Astrocyte (in vitro differentiated cells and primary cell): ENCODE measurements at regions not wholly inside any gene's neighbourhood (a gene's known extent, or its start where the extent isn't known, plus 50 kb on each side); places are given as distances from the start of the nearest gene placed in this dataset.

Experiments
- DNase-seq: peaks from one replicate; pipeline ENCODE4 v3.0.0-alpha.2; 2010; ENCODE audit warnings: low read depth
- FAIRE-seq: peaks from 2 replicates; lab custom pipeline; 2011; peaks lifted over from hg19 to GRCh38; lab: Jason Lieb, UNC
- H2AFZ ChIP-seq: 2 replicates; pipeline ENCODE4 v1.6.0; 2012; ENCODE audit warnings: low read depth, low read length, inconsistent platforms
- H3K27ac ChIP-seq: 2 replicates; pipeline ENCODE4 v1.5.1; 2011; ENCODE audit warnings: low read depth, low read length, inconsistent platforms
- H3K27me3 ChIP-seq: 2 replicates; pipeline ENCODE4 v1.6.0; 2011; ENCODE audit warnings: low read length, inconsistent platforms; ENCODE audit not compliant: insufficient read depth
- H3K36me3 ChIP-seq: 2 replicates; pipeline ENCODE4 v1.5.1; 2011; ENCODE audit warnings: low read length, inconsistent platforms; ENCODE audit not compliant: insufficient read depth
- H3K4me1 ChIP-seq: 2 replicates; pipeline ENCODE4 v1.5.1; 2011; ENCODE audit warnings: low read length, inconsistent platforms; ENCODE audit not compliant: insufficient read depth
- H3K4me2 ChIP-seq: 2 replicates; pipeline ENCODE4 v1.6.0; 2012; ENCODE audit warnings: low read length, inconsistent platforms
- H3K4me3 ChIP-seq: 2 replicates; pipeline ENCODE4 v1.5.1; 2011; ENCODE audit warnings: low read depth, mild to moderate bottlenecking, low read length, inconsistent platforms; ENCODE audit not compliant: insufficient read depth
- H3K79me2 ChIP-seq: 2 replicates; pipeline ENCODE4 v1.6.0; 2012; ENCODE audit warnings: mild to moderate bottlenecking, low read length, inconsistent platforms; ENCODE audit not compliant: insufficient read depth
- H3K9ac ChIP-seq: 2 replicates; pipeline ENCODE4 v1.6.0; 2012; ENCODE audit warnings: mild to moderate bottlenecking, low read length, inconsistent platforms
- H3K9me3 ChIP-seq: 2 replicates; pipeline ENCODE4 v1.5.1; 2012; ENCODE audit warnings: low read depth, mild to moderate bottlenecking, low read length, inconsistent platforms; ENCODE audit not compliant: insufficient read depth
- H4K20me1 ChIP-seq: 2 replicates; pipeline ENCODE4 v1.6.0; 2012; ENCODE audit warnings: low read length, inconsistent platforms; ENCODE audit not compliant: insufficient read depth
- H3K27ac Mint-ChIP-seq: one replicate; pipeline ENCODE4 v1.8.0; 2021; ENCODE audit warnings: mild to moderate bottlenecking, mixed read lengths; ENCODE audit not compliant: unreplicated experiment
- H3K27me3 Mint-ChIP-seq: one replicate; pipeline ENCODE4 v1.8.0; 2021; ENCODE audit warnings: low read depth, mixed read lengths; ENCODE audit not compliant: unreplicated experiment
- H3K36me3 Mint-ChIP-seq: one replicate; pipeline ENCODE4 v1.8.0; 2021; ENCODE audit warnings: low read depth, mixed read lengths; ENCODE audit not compliant: unreplicated experiment
- H3K4me1 Mint-ChIP-seq: one replicate; pipeline ENCODE4 v1.8.0; 2021; ENCODE audit warnings: low read depth, mixed read lengths; ENCODE audit not compliant: unreplicated experiment
- H3K4me3 Mint-ChIP-seq: one replicate; pipeline ENCODE4 v1.8.0; 2021; ENCODE audit warnings: mild to moderate bottlenecking, moderate library complexity, mixed read lengths; ENCODE audit not compliant: unreplicated experiment
- H3K9me3 Mint-ChIP-seq: one replicate; pipeline ENCODE4 v1.8.0; 2021; ENCODE audit warnings: mild to moderate bottlenecking, mixed read lengths; ENCODE audit not compliant: unreplicated experiment
- CTCF ChIP-seq: IDR thresholded peaks from 2 replicates; pipeline ENCODE4 v1.5.1; 2011; ENCODE audit warnings: low read depth, mild to moderate bottlenecking, inconsistent platforms, low read length, moderate library complexity; ENCODE audit not compliant: insufficient read depth
- EZH2 ChIP-seq: IDR thresholded peaks from 2 replicates; pipeline ENCODE4 v1.6.1; 2012; ENCODE audit warnings: mild to moderate bottlenecking, low read length, inconsistent platforms; ENCODE audit not compliant: insufficient read depth

GRCh38 chr3:191068946-191069813, 129.9 kb upstream of the OSTN start:
- FAIRE-seq, result no peak

GRCh38 chr3:191066669-191067068, 132.4 kb upstream of the OSTN start:
- Mint-ChIP-seq H3K4me1 (peaks cover 28% of the 10 kb centered on the region), H3K4me3 (no peak overlapping the region)

More at GRCh38 chr3:191068946-191069813, 129.9 kb upstream of the OSTN start:
- DNase-seq, result no peak
- H2AFZ ChIP-seq, result no peak overlapping the region
- peaks cover 18% of the 10 kb centered on the region for H3K4me1 ChIP-seq
- H3K27ac ChIP-seq, result no peak overlapping the region
- H3K27ac Mint-ChIP-seq, result no peak overlapping the region
- H3K27me3 Mint-ChIP-seq, result no peaks in the 10 kb centered on the region
- H3K4me3 ChIP-seq, result no peak overlapping the region
- H3K4me2 ChIP-seq, result peak overlapping the region; percentile 61
- no peaks in the 10 kb centered on the region for H3K9me3 ChIP-seq
- peaks cover 30% of the 10 kb centered on the region for H3K4me1 Mint-ChIP-seq
- no peaks in the 10 kb centered on the region for H4K20me1 ChIP-seq
- no peak overlapping the region for H3K9ac ChIP-seq
- H3K9me3 Mint-ChIP-seq, result no peaks in the 10 kb centered on the region
- H3K36me3 Mint-ChIP-seq, result no peaks in the 10 kb centered on the region
- no peak overlapping the region for H3K4me3 Mint-ChIP-seq
- no peaks in the 10 kb centered on the region for H3K79me2 ChIP-seq
- no peaks in the 10 kb centered on the region for H3K36me3 ChIP-seq
- no peaks in the 10 kb centered on the region for H3K27me3 ChIP-seq
- no peak for TF ChIP-seq EZH2
- TF ChIP-seq CTCF, result no peak

More at GRCh38 chr3:191066669-191067068, 132.4 kb upstream of the OSTN start:
- Histone ChIP-seq H3K4me1 (peaks cover 18% of the 10 kb centered on the region), H3K36me3 (no peaks in the 10 kb centered on the region), H3K27ac (no peak overlapping the region), H3K27me3 (no peaks in the 10 kb centered on the region), H3K4me2 (peak overlapping the region; percentile 16), H3K79me2 (no peaks in the 10 kb centered on the region), H3K9me3 (no peaks in the 10 kb centered on the region), H2AFZ (no peak overlapping the region), H4K20me1 (no peaks in the 10 kb centered on the region), H3K4me3 (no peak overlapping the region), H3K9ac (no peak overlapping the region)
- FAIRE-seq (no peak), DNase-seq (peak; percentile 69)
- Mint-ChIP-seq H3K27ac (no peak overlapping the region), H3K27me3 (no peaks in the 10 kb centered on the region), H3K36me3 (no peaks in the 10 kb centered on the region), H3K9me3 (no peaks in the 10 kb centered on the region)
- TF ChIP-seq EZH2 (no peak), CTCF (no peak)
